ENCODE measurements at regions not wholly inside any gene's neighbourhood (a gene's known extent, or its start where the extent isn't known, plus 50 kb on each side); places are given as distances from the start of the nearest gene placed in this dataset.
"Not testable (repeated sequence)": the region's sequence is repeated elsewhere in the genome, so short reads cannot be mapped to it uniquely, and the experiment has no call there.

GRCh38 chr3:29181149-29181780 lies 99.6 kb upstream of the RBMS3 start:
- WGBS, result 87% methylated on average over 7 of the region's 7 CpGs
- Histone ChIP-seq H3K4me1 (replicated peaks) (peaks cover 6% of the 10 kb centered on the region), H3K27me3 (replicated peaks; ENCODE audit: insufficient read depth) (no peaks in the 10 kb centered on the region), H3K27ac (no peak overlapping the region), H3K9me3 (no peaks in the 10 kb centered on the region), H3K4me3 (no peak overlapping the region), H3K36me3 (no peaks in the 10 kb centered on the region)
- no peak for DNase-seq (ENCODE audit: low spot score)
- intact Hi-C loops (cut with DNase I), result no loop called here
- no peak for TF ChIP-seq CTCF (IDR thresholded peaks at IDR 0.05)
- no peak for TF ChIP-seq POLR2AphosphoS5 (IDR thresholded peaks at IDR 0.05)
- no peak for TF ChIP-seq POLR2A (IDR thresholded peaks at IDR 0.05)

- Histone ChIP-seq H3K4me1 (replicated peaks) (peaks cover 2% of the 10 kb centered on the region), H3K9me3 (no peaks in the 10 kb centered on the region), H3K27me3 (replicated peaks; ENCODE audit: insufficient read depth) (no peaks in the 10 kb centered on the region), H3K27ac (no peak overlapping the region), H3K36me3 (no peaks in the 10 kb centered on the region), H3K4me3 (no peak overlapping the region)
- WGBS, result 88% methylated on average over 1 of the region's 1 CpG
- intact Hi-C loops (cut with DNase I), result no loop called here
- DNase-seq (ENCODE audit: low spot score), result no peak
- TF ChIP-seq POLR2AphosphoS5 (IDR thresholded peaks at IDR 0.05), result no peak
- no peak for TF ChIP-seq POLR2A (IDR thresholded peaks at IDR 0.05)
- TF ChIP-seq CTCF (IDR thresholded peaks at IDR 0.05), result no peak
Measured at GRCh38 chr3:29181872-29182271, 99.0 kb upstream of the RBMS3 start.

- H3K4me3 ChIP-seq; intact Hi-C loops (cut with DNase I); H3K9me3 ChIP-seq; H3K4me1 ChIP-seq (replicated peaks); H3K27me3 ChIP-seq (replicated peaks; ENCODE audit: insufficient read depth); H3K36me3 ChIP-seq; H3K27ac ChIP-seq; DNase-seq (ENCODE audit: low spot score): not testable (repeated sequence)
- WGBS, result 92% methylated on average over 3 of the region's 3 CpGs
Measured at GRCh38 chr3:29182828-29183227, 98.0 kb upstream of the RBMS3 start.

- 89% methylated on average over 8 of the region's 8 CpGs for WGBS
- no peak for TF ChIP-seq CTCF (IDR thresholded peaks at IDR 0.05)
- TF ChIP-seq POLR2A (IDR thresholded peaks at IDR 0.05), result no peak
- TF ChIP-seq POLR2AphosphoS5 (IDR thresholded peaks at IDR 0.05), result no peak
- intact Hi-C loops (cut with DNase I), result no loop called here
- peaks cover 2% of the 10 kb centered on the region for H3K4me1 ChIP-seq (replicated peaks)
- no peaks in the 10 kb centered on the region for H3K36me3 ChIP-seq
- H3K4me3 ChIP-seq, result no peak overlapping the region
- no peaks in the 10 kb centered on the region for H3K27me3 ChIP-seq (replicated peaks; ENCODE audit: insufficient read depth)
- DNase-seq (ENCODE audit: low spot score), result no peak
- H3K27ac ChIP-seq, result no peak overlapping the region
- H3K9me3 ChIP-seq, result no peaks in the 10 kb centered on the region
Measured at GRCh38 chr3:29183346-29184087, 97.4 kb upstream of the RBMS3 start.

GRCh38 chr3:29185706-29186105 lies 95.2 kb upstream of the RBMS3 start:
- Histone ChIP-seq H3K36me3 (no peaks in the 10 kb centered on the region), H3K4me1 (replicated peaks) (no peaks in the 10 kb centered on the region), H3K27ac (no peak overlapping the region), H3K9me3 (no peaks in the 10 kb centered on the region), H3K27me3 (replicated peaks; ENCODE audit: insufficient read depth) (no peaks in the 10 kb centered on the region), H3K4me3 (no peak overlapping the region)
- 94% methylated on average over 1 of the region's 1 CpG for WGBS
- TF ChIP-seq CTCF (IDR thresholded peaks at IDR 0.05) (no peak), POLR2A (IDR thresholded peaks at IDR 0.05) (no peak), POLR2AphosphoS5 (IDR thresholded peaks at IDR 0.05) (no peak)
- DNase-seq (ENCODE audit: low spot score), result no peak
- intact Hi-C loops (cut with DNase I), result no loop called here
